Heart right ventricle (tissue), 16 donors: ENCODE measurements at regions not wholly inside any gene's neighbourhood (a gene's known extent, or its start where the extent isn't known, plus 50 kb on each side); places are given as distances from the start of the nearest gene placed in this dataset.

ENCODE experiments used
- ATAC-seq, 8 donors: fragments of 200-7000 bp; cut with Tn5 transposase; one replicate each; pipeline ENCODE4 v1.9.1; 2020; ENCODE audit warnings: mild to moderate bottlenecking in 8 of 8, moderate library complexity in 8 of 8, moderate number of reproducible peaks in 1 of 8
- DNase-seq, 2 donors: peaks; one replicate each; pipeline ENCODE4 v3.0.0-alpha.2; 2020
- H3K27ac ChIP-seq, 10 donors: fragments of 200-600 bp; sonication (generic) in 2 of 10; one replicate each; pipeline versions ENCODE4 v1.5.0 to v1.8.0; 2020 to 2022; ENCODE audit warnings: mild to moderate bottlenecking in 3 of 10
- H3K27me3 ChIP-seq, 7 donors: fragments of 200-600 bp; one replicate each; pipeline ENCODE4 v1.8.0; 2021 to 2022; ENCODE audit warnings: mild to moderate bottlenecking in 2 of 7
- H3K36me3 ChIP-seq, 9 donors: fragments of 200-600 bp; sonication (generic) in 1 of 9; one replicate each; pipeline versions ENCODE4 v1.5.0 to v1.8.0; 2020 to 2022; ENCODE audit warnings: mild to moderate bottlenecking in 2 of 9
- H3K4me1 ChIP-seq, 9 donors: fragments of 200-600 bp; sonication (generic) in 1 of 9; one replicate each; pipeline versions ENCODE4 v1.5.0 to v1.8.0; 2020 to 2022; ENCODE audit warnings: mild to moderate bottlenecking in 4 of 9
- H3K4me3 ChIP-seq, 10 donors: fragments of 200-600 bp; sonication (generic) in 2 of 10; one replicate each; pipeline versions ENCODE4 v1.5.0 to v1.8.0; 2020 to 2022; ENCODE audit warnings: mild to moderate bottlenecking in 7 of 10, moderate library complexity in 2 of 10
- H3K9me3 ChIP-seq, 11 donors: fragments of 200-600 bp in 10 of 11; sonication (generic) in 2 of 11; one replicate each; pipeline versions ENCODE4 v1.5.0 to v1.8.0; 2013 to 2022; ENCODE audit warnings: mild to moderate bottlenecking in 2 of 11, control low read depth in 1 of 11, moderate library complexity in 1 of 11
- CTCF ChIP-seq, 9 donors: fragments of 200-600 bp; sonication (generic) in 2 of 9; IDR thresholded peaks; one replicate each; pipeline versions ENCODE4 v1.5.0 to v1.8.0; 2021 to 2022; ENCODE audit warnings: antibody characterized with exemption in 9 of 9, mild to moderate bottlenecking in 5 of 9, moderate library complexity in 1 of 9
- WGBS, 2 donors: extraction: QIAGEN DNeasy Blood & Tissue Kit; methylation state at CpG; one replicate each; pipeline ENCODE4 v1.1.7; 2013; ENCODE audit warnings: inconsistent platforms in 1 of 2; 5-methylcytosine and 5-hydroxymethylcytosine counted together
- intact Hi-C, 10 donors: fragments of 100-400 bp; cut with DNase I; formaldehyde crosslinking; loops; one replicate each; pipeline versions ENCODE4 v1.11.1 to v1.14.2; 2022
- donor health status: Arrhythmogenic right ventricular cardiomyopathy.
- donor health status: ischemic (EF 13 %, LVEDD 7.1; RV severe dilation, severe dysfunction).
- donor health status: healthy with polysubstance abuse.
- donor health status: DM: no; HTN: yes; CAD: no.
- donor health status: DM: no; HTN: no; CAD: no.
- donor health status: ischemic (EF 25% LVEDD 6.9; RV normal size, moderate dysfunction).
- donor health status: ischemic (EF 25% LVEDD 5.7; RV mildly dilated, moderate dysfunction).
- donor health status: healthy.
- donor health status: DM: yes; HTN: yes; CAD: no.
- donor health status: Ischemic cardiomyopathy.
- donor health status: ischemic (EF 35%, LVEDD 5.7; RV mildly dilated, moderate dysfunction).
- donor health status: nonischemic (EF 11% LVEDD 7.7; RV severe dilation, severe dysfunction).
- donor health status: DM: yes; HTN: yes; CAD: no.
- donor health status: PGD.
- donor health status: ischemic (EF 29% LVEDD 5.4; RV normal size, mild dysfunction).
- donor health status: nonischemic (EF 23%, LVEDD 6.1; RV moderate dilation, normal function).

DNA sequence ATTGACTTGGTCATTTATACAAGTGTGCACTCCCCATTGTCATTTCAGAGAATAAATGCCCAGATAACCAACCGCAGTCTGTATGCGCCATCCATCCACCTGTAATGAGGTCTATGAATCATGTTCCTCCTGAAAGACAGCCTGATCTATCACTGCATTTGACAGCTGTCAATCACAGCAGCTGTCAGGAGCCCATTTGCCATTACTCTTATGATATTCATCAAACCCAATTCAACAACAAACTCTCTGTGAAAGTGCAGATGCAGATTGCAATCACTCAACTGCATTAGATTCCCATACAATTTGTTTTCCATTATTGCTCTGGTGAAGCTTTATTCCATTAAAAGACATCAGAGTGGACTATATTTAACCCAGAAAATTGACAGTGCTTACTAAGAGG is 586.9 kb upstream of the KIRREL3 start:
- Histone ChIP-seq H3K27me3 (no peaks in the 10 kb centered on the region), H3K27ac (no peak overlapping the region), H3K4me1 (no peaks in the 10 kb centered on the region), H3K4me3 (no peak overlapping the region), H3K36me3 (no peaks in the 10 kb centered on the region), H3K9me3 (no peaks in the 10 kb centered on the region)
- 93 to 98% methylated on average over 2 of the region's 2 CpGs for WGBS, 2 donors
- ATAC-seq (no peak), DNase-seq (no peak)
- no peak for TF ChIP-seq CTCF (IDR thresholded peaks at IDR 0.05)
- intact Hi-C loops: no loop called here

DNA sequence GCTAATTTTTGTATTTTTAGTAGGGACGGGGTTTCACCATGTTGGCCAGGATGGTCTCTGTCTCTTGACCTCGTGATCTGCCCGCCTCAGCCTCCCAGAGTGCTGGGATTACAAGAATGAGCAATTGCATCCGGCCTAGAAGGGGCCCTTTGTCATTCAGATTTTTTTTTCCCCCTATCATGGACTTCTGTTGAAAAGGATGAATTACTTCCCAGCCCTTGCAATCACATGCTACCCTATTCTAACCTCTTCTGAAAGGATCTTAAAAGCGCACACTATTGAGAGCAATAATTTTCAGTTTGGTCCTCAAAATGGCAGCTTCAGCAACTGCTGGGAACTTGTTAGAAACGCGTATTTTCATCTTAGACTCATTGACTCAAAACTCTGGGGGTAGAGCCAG is 575.6 kb upstream of the KIRREL3 start:
- ATAC-seq (no peak), DNase-seq (no peak)
- no peaks in the 10 kb centered on the region for H3K27me3 ChIP-seq
- TF ChIP-seq CTCF (IDR thresholded peaks at IDR 0.05): no peak
- H3K4me1 ChIP-seq: no peaks in the 10 kb centered on the region
- 86 to 88% methylated on average over 7 of the region's 7 CpGs for WGBS, 2 donors
- H3K27ac ChIP-seq: no peak overlapping the region
- intact Hi-C loops: no loop called here
- H3K9me3 ChIP-seq: peaks cover 0 to 17% (median 0%) of the 10 kb centered on the region in 11 donors
- H3K4me3 ChIP-seq: no peak overlapping the region
- H3K36me3 ChIP-seq: no peaks in the 10 kb centered on the region

DNA sequence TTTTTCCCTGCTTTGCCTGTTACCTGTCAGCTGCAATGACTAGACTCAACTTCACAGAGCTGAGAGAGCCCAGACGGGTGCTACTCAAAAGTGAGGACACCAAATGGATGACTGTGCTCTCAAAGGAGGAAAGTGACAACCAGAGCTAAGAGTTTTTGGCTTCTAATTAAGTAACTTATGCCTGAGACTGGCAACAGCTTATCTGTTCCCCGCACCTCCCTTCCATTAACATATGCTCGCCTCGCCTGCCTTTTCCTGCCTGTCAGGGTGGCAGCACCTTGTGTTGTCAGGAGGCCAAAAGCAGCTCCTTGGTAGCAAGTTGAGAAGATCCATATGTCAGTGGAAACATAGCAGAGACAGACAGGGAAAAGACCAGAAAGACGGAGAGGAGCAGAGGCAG is 573.9 kb upstream of the KIRREL3 start:
- no peak for DNase-seq
- Histone ChIP-seq H3K4me1 (no peaks in the 10 kb centered on the region), H3K27me3 (no peaks in the 10 kb centered on the region), H3K27ac (no peak overlapping the region), H3K36me3 (no peaks in the 10 kb centered on the region), H3K4me3 (no peak overlapping the region), H3K9me3 (peaks cover 0 to 22% (median 0%) of the 10 kb centered on the region in 11 donors)
- no peak for ATAC-seq
- WGBS, 2 donors: 24 to 28% methylated on average over 5 of the region's 5 CpGs
- intact Hi-C loops: no loop called here
- no peak for TF ChIP-seq CTCF (IDR thresholded peaks at IDR 0.05)

- H3K27ac ChIP-seq: no peak overlapping the region
- no peaks in the 10 kb centered on the region for H3K27me3 ChIP-seq
- H3K9me3 ChIP-seq: peaks cover 0 to 22% (median 0%) of the 10 kb centered on the region in 11 donors
- no peak overlapping the region for H3K4me3 ChIP-seq
- no peaks in the 10 kb centered on the region for H3K4me1 ChIP-seq
- DNase-seq (no peak), ATAC-seq (no peak)
- TF ChIP-seq CTCF (IDR thresholded peaks at IDR 0.05): no peak
- no peaks in the 10 kb centered on the region for H3K36me3 ChIP-seq
- 76 to 89% methylated on average over 3 of the region's 3 CpGs for WGBS, 2 donors
- intact Hi-C loops: no loop called here
Measured at GRCh38 chr11:127568891-127569290, 568.3 kb upstream of the KIRREL3 start.
